ENCODE measurements at regions not wholly inside any gene's neighbourhood (a gene's known extent, or its start where the extent isn't known, plus 50 kb on each side); places are given as distances from the start of the nearest gene placed in this dataset.
A peak's percentile ranks its signal among the peaks of the same experiment; 100 is the strongest.
"Not testable (repeated sequence)": the region's sequence is repeated elsewhere in the genome, so short reads cannot be mapped to it uniquely, and the experiment has no call there.

DNA sequence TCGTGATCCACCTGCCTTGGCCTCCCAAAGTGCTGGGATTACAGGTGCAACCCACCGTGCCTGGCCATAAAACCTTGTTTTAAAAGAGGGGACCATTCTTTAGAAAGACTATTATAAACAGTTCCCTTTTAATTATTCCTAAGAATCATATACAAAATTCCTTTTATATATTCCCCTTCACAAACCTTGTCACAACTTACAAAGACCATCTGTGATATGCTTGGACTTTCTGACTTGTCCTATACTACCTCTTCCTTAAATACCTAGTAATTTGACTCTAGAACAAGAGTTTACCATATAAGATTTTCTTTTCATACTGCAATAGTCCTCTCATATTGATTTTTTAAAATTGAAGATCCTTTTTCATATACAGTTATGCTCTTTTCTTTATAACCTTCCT is 135.8 kb upstream of the PRSS16 start:
- DNase-seq: no peak

DNA sequence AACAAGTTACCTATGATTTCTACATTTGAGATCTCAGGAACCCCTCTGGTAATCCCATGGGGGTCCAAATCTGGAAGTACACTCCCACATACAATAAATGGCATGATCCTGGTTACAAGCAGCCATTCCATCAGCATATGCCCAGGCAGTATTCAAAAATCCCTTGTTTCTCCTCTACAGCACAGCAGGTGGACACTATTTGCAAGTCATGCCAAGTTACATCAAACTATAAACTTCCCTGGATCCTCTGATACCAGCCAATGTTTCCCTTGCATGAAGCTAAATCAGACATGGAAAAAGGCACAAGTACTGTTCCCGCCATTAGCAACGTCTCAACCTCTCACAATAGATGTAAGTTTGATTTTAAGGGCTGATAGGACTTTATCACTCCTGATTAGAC is 134.5 kb upstream of the PRSS16 start:
- DNase-seq: no peak

DNA sequence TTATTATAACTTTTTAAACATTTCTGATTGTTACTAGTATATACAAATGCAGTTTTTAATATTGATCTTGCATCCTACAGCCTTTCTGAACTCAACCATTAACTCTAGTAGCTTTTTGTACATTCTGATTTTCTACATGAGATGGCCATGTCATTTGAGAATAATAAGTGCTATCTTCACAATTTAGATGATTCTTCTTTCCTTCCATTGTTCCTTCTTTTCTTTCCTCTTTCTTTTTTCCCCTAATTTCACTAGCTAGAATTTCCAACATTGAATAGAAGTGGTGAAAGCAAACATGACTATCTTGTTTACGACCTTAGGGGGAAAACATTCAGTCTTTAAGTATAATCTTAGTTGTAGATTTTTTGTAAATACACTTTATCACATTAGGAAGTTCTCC is 128.2 kb upstream of the PRSS16 start:
- no peak for DNase-seq

DNA sequence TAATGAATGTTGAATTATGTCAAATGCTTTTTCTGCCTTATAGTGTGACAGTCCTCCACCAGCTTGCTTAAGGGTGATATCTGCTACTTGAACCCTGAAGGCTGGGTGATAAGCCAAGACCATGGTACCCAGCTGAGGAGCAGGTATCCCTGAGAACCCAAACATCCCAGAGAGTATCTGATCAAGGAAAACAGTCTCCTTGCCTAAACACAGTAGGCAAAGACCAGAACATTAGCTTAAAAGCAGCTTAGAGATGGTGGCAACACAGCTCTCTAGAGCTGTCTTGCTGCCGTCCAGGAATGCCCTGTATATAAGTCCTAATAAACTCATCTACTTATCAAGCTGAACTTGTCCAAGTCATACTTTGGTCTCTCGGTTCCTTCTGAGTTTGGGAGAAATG is 127.7 kb upstream of the PRSS16 start:
- no peak for DNase-seq

DNA sequence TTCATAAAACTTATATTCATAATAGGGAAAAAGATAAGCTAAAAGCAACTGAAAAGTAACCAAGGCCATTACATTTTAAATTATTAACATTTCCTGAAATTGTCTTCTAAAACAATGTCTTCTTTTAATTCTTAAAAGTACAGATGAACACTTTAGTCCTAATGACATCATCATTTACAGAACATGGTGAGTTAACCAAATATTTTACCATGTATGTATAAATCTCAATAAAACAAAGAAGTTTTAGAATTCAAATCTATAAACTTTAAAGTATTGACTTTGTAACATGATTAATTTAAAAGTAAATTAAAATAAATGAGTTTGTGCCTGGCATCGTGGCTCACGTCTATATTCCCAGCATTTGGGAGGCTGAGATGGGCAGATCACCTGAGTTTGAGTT is 125.9 kb upstream of the PRSS16 start:
- no peak for DNase-seq

DNA sequence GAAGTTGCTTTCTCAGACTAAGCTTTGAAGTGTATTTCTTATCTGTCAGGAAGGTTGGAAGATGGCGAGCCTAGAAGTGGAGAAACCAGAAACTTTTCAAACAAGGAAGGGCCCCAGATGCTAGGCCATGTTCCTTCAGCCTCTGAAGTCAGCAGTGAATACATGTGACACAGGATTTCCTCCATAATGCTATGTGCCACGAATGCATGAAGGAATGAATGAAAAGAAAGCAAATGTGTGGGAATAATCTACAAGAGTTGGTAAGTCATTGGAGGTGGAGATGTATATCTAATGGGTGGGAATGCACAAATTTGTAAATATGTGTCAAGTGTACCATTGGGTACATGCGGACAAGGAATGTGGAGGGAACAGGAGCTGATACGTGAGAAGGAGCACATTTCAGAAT is 123.2 kb upstream of the PRSS16 start:
- DNase-seq: no peak

DNA sequence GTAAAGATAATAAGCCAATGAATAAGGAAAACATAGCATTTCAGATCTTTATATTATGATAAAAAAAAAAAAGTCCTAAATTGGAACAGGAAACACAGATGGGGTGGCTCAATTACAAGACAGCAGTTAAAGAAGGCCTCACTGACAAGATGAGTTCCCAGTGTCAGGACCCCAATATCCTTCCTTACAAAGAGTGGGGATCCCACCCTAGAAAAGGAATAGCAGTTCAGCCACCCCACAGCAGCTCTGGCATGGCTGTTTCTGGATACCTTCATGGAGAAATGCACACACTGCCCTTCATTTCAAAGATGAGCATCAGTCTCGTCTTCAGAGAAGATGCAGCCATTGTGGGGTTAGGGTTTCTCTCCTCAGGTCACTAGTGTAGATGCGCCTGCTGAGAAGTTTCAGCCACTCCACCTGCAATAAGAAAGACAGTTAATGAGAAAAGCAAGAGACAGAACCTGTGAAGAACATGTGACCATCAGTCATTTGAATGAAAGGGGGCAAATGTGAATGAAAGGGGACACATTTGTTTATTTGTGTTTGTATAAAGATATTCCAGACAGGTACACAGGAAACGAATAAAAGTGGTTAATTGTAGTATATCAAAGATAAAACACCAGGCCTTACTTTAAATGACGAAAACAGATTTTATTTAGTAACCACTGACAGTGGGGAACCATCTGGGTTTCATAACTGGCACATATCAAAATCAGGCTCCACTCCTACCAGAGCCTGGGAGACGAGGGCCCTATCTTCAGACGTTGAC is 121.3 kb upstream of the PRSS16 start:
- no peak for DNase-seq

DNA sequence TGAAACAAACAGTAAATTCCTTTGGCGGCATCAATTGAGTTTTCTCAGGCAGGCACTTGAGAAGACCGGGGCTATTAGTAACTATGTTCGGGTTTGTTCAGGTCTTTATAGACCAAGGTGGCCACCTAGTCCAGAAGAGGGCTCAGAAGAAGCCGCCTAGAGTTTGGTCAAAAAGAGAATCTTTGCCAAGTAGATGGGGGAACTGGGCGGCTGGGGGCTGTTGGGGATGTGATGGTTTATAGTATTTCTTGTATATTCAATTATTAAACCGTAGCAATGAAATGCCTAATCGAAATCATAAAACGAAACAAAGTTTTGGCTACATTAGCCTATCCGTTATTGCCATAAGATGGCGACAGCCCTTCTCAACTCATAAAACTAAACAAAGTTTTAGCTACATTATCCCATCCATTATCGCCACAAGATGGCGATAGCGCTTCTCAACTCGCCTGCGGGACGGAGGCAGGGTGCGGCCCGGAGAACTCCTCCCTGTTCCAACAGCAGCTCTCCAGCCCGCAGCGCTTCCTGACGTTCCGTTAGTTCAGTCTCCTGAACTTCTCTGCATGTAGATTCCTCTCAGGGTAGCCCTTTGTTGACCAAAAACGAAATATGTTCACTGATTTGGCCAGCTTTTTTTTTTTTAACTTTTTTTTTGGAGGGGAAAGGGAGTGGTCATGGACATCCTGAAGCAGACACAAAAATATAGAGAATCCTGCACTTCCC is 120.5 kb upstream of the PRSS16 start:
- DNase-seq: peak; percentile 37

DNA sequence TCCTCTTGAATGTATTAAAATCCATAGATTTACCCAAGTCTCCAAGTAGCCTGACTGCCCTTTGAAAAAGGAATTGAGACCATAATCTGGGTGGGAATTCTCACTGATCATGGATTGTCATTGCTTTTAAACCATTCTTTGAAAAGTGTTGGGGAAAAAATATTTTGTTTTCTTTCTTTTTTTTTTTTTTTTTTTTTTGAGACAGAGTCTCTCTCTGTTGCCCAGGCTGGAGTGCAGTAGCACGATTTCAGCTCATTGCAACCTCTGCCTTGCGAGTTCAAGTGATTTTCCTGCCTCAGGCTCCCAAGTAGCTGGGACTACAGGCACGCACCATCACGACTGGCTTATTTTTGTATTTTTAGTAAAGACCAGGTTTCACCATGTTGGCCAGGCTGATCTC is 119.6 kb upstream of the PRSS16 start:
- not testable (repeated sequence) for DNase-seq

DNA sequence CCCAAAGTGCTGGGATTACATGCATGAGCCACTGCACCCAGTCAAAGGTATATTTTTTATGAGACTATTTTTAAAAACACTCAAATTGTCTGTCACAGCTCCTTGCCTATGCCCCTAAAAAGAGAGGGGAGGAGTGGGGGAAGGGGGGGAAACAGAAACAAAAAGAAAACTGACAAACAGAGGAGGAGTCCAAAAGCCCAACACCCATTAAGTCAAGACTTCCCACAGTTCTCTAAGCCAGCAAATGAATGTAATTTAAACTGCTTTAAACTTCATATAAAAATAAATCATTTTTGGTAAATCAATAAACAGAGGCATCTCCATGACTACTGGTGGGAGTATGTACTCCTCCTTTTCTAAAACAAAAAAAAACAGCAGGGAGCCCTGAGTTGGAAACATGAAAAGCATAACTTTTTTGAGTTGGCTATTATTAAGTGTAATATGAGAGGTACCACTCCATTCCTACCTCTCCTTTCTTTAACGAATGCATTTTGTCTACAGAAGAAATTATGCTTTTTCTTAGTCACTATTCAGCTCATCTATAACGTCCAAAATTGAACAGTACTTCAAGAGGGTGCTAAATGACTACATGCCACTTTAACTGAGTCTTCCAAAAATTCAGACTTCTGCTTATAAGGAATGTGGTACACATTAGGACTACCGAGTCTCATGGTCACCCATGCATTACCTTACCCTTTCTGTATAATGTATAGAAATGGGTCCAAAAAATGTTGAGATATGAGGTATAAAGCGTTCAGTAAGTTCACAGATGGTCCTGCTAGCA is 119.0 kb upstream of the PRSS16 start:
- DNase-seq: no peak

DNA sequence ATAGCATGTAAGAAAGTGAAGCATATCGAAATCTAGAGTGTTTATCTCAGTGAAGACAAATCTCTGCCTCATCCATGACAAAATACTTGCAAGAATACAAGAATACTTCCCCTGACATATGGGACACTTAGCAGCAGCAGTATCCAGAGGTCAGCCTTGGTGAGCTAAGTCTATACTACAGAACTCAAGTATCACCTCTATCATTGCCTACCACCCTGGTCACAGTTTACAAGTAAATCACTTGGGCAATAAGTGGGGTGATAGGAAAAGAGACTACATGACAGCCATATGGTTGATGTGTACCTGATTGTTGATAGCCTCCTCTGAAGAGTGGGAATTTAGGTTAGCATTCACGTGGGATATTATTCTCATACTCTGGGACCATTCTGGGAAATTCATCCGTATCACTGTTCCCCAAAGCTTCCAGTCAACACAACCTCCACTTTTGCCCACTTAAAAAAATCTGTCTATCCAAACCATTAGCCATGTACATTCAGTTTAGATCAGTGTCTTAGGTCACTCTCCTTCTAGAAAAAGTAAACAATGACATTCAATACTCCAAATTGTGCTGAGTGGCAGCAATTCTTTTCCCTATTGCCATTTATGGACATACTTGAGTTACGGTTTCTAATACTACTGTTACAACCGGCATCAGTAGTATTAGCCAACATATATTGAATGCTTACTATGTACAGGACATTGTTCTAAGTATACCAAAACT is 118.2 kb upstream of the PRSS16 start:
- DNase-seq: no peak

DNA sequence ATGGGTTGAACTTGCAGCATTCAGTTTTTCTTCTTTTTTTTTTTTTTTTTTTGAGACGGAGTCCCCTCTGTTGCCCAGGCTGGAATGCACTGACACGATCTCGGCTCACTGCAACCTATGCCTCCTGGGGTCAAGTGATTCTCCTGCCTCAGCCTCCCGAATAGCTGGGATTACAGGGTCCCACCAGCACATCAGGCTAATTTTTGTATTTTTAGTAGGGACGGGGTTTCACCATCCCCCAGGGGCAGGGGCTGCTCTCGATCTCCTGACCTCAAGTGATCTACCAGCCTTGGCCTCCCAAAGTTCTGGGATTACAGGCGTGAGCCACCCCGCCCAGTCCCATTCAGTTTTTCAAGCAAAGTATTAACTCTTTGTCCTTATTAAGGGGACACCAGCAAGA is 117.6 kb upstream of the PRSS16 start:
- DNase-seq: no peak

DNA sequence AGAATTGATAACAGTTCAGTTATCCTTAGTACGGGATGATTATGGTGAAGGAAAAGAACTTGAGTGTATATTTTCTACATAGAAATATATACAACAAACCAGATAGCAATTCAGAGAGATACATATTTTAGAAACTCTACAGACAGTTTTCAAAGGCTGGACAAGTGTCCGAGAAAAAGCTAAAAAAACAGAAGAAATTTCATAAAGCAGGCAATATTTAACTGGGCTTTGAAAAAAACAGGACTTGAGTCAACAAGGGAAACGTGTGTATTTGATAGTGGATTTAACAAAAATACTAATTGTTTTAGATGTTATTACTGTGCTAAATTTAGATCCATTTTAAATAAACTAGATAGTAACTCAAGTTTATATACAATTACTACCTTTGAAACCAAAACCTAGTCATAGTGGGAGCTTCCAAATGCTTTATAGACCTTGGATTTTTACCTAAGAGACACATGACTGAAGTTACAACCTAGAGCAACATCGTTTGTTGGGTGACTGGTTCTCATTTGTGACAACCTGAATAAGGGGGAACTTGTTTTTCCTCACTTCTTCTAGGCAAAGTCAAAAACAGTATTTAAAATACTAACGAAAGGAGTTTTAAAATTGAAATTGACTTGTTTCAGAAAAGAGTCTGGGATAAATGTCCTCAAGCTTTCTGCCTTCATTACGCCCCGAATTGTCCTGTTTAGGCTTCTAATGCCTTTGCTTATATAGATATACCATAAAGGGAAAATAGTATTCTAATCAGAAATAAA is 116.7 kb upstream of the PRSS16 start:
- no peak for DNase-seq

DNA sequence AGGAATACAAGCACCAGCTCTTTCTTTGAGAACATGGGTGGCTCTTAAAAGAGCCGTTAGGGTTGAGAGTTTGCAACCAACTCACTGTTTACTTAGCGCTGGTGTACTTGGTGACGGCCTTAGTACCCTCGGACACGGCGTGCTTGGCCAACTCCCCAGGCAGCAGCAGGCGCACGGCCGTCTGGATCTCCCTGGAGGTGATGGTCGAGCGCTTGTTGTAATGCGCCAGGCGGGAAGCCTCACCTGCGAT is 115.3 kb upstream of the PRSS16 start:
- not testable (repeated sequence) for DNase-seq

DNA sequence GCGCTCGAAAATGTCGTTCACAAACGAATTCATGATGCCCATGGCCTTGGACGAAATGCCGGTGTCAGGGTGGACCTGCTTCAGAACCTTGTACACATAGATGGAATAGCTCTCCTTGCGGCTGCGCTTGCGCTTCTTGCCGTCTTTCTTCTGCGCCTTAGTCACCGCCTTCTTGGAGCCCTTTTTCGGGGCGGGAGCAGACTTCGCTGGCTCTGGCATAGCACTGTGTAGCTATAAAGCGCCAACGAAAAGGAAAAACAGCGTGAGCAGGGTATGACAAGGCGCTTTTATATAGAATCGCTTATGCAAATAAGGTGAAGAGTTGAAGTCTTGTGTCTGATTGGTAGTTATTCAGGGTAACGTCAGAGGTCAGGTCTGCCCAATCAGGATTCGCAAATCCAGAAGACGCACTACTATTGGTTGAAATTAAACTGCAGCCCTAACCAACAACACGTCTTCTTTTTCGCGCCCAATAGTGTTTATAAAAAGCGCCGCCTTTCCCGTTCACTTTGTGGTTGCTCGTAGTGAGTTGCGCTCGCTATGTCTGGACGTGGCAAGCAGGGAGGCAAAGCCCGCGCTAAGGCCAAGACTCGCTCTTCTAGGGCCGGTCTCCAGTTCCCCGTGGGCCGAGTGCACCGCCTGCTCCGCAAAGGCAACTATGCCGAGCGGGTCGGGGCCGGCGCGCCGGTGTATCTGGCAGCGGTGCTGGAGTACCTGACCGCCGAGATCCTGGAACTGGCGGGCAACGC is 114.8 kb upstream of the PRSS16 start:
- DNase-seq: peak; percentile 77

DNA sequence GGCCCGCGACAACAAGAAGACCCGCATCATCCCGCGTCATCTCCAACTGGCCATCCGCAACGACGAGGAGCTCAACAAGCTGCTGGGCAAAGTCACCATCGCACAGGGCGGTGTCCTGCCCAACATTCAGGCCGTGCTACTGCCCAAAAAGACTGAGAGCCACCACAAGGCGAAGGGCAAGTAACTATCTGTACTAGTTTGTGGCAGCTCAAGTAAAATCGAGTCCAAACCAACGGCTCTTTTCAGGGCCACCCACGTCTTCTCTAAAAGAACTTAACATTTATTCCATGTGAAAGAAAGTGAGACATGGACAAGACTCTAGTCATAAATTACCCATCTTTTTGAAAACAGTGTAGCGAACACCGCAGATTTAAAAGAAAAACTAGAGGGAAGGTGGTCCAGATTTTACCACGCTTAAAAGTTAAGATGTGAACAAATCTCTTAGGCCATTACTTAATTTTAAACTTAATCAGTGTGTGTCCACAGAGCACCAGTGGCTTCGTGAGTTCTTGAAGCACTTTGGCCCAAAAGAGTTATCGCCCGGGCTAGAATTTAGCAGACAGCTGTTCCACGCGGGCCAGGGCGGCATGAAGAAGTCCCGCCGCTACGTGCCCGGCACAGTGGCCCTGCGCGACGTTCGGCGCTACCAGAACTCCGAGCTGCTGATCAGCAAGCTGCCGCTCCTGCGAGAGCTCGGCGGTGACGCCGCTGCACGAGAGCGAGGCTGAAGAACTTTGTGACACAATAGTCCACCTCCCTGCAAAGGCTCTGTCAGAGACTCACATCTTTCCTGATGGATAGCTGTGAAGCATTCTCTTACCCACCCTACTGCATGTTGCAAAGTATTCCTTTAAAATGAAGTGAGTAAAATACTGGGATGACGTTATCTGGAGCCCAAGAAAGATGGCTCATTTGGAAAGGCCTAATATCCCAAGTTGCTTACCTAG is 113.9 kb upstream of the PRSS16 start:
- no peak for DNase-seq

DNA sequence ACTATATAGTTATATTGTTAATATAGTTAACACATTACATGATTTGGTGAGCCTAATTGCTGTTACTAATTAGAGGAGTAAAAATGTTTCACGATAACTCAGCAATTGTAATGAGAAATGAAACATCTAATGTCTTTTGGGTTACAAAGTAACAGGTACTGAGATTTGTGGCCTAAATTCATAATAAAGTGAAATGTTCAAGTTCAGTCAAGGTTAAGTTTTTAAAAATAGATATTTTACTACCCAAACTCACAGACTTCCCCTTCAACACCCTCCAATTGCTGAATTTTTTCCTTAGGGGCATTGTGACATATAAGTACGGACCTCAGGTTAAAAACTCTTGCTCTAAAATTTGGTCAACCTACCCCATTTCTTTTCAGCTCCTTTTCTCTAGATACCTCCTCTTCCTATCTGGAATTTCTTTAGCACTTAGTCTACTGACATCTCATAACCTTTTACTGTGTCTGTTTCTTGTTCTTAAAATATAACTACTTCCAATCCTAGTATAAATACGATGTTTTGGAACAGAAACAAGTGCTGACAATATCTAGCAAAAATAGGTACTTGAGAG is 112.3 kb upstream of the PRSS16 start:
- no peak for DNase-seq

DNA sequence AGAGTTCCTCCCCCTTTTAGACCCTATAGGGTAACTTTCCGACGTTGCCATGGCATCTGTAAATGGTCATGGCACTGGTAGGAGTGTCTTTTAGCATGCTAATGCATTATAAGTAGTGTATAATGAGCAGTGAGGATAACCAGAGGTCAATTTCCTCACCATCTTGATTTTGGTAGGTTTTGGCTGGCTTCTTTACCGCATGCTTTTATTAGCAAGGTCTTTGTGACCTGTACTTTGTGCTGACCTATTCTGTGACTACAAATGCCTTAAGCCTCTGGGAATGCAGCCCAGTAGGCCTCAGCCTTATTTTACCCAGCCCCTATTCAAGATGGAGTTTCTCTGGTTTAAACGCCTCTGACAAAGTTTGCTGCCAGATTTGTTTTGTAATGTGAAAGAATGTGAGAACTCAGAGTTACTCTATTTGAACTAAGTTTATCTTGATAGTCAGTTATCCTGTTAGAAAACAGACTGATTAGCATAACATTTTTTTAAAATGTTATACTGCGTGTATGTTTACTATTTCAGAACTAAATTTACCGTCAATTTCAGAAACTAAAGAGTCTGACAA is 111.3 kb upstream of the PRSS16 start:
- DNase-seq: no peak
